ENCODE measurements at regions not wholly inside any gene's neighbourhood (a gene's known extent, or its start where the extent isn't known, plus 50 kb on each side); places are given as distances from the start of the nearest gene placed in this dataset.
A peak's percentile ranks its signal among the peaks of the same experiment; 100 is the strongest.

DNA sequence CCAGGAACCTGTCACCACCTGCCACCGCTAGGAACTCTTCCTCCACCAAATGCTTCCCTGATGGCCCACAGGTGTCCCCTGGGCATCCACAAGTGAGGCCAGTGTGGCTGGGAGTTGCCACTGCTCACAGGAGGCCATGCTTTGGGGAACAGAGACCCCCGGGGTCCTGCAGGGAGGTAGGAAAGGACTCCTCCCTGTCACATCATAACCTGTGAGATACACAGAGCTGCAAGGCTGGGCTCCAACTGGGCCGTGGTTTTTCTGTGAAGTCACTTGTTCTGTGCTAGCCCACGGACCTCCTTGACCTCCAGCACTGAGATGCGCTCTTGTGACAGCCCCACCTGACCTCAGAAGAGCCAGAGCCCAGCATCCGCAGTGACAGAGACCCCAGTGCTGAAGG, 311.2 kb downstream of the C16orf95 start:
- no peaks in the 10 kb centered on the region for H3K9me3 ChIP-seq
- POLR2A ChIA-PET = no interaction called here
- H3K27me3 ChIP-seq (replicated peaks in 1 of 2; ENCODE audit: control insufficient read depth in 2 of 2, extremely low read depth in 1 of 2, insufficient read depth in 2 of 2, low read length in 1 of 2) = peaks cover 0 to 10% of the 10 kb centered on the region in 2 experiments
- peaks cover 8 to 10% of the 10 kb centered on the region in 2 donors for H3K27me3 Mint-ChIP-seq
- no peak overlapping the region for H3K27ac ChIP-seq (ENCODE audit: low read length)
- CTCF ChIA-PET = no interaction called here
- H3K36me3 ChIP-seq (ENCODE audit: control insufficient read depth in 2 of 2, extremely low read depth in 1 of 2, insufficient read depth in 1 of 2, low read length in 1 of 2) = no peaks in the 10 kb centered on the region
- H3K4me1 Mint-ChIP-seq = no peaks in the 10 kb centered on the region
- no peak overlapping the region for H3K4me3 ChIP-seq (ENCODE audit: control insufficient read depth in 1 of 2, extremely low read depth in 1 of 2, low read length in 1 of 2)
- H3K4me3 Mint-ChIP-seq = no peak overlapping the region
- no peak for DNase-seq
- ATAC-seq (replicated peaks in 1 of 4) = no peak
- 61% methylated on average over 5 of the region's 6 CpGs for WGBS (ENCODE audit: insufficient coverage)
- no peak overlapping the region for H3K27ac Mint-ChIP-seq
- no peaks in the 10 kb centered on the region for H3K9me3 Mint-ChIP-seq
- H3K36me3 Mint-ChIP-seq = no peaks in the 10 kb centered on the region
- H3K4me1 ChIP-seq (ENCODE audit: control insufficient read depth in 1 of 2, extremely low read depth in 1 of 2, insufficient read depth in 2 of 2, low read length in 2 of 2) = no peaks in the 10 kb centered on the region

DNA sequence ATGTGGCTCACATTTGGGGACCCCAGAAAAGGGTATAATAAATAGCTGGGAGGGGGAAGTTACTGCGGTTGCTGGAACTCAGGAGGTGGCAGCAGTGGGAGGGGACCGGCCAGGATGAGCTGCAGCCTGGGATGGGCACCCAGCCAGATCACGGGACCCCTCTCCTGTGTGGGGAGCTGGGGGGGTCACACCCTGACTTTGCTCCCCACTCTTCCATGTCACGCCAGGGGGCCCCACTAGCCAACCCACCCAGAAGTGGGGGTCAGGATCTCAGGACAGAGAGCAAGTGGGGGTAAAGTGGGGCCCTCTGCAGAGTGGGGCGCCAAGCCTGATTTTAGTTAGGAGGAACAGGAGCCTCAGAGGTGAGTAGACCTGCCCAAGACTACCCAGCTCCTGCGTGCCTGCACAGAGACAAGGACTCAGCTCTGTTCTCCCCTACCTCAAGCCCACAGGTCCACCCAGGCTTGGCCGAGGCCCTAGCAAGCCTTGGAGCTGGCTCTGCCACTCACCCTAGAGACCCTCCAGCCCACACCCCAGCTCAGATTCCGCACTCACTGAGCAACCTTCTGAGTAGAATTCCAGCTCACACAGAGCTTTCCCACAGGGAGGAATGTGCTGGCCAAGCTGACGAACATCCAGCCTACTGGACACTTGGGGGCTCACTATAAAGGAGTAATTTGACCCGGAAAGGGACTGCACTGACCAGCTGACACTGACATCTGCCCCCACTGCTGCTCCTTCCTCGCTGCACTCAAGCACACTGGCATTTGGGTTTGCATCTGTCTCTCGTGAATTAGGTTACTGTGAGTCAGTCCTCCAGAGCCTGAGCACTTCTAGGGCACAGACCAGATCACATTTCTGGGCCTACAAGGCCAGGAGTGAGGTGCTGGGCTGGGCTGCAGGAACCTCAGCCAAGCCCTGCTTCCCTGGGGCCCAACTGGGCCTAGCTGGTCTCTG, 310.1 kb downstream of the C16orf95 start:
- Mint-ChIP-seq H3K4me1 (no peaks in the 10 kb centered on the region), H3K9me3 (no peaks in the 10 kb centered on the region), H3K27me3 (peaks cover 8 to 10% of the 10 kb centered on the region in 2 donors), H3K36me3 (no peaks in the 10 kb centered on the region), H3K4me3 (no peak overlapping the region), H3K27ac (no peak overlapping the region)
- H3K4me1 ChIP-seq (ENCODE audit: control insufficient read depth in 1 of 2, extremely low read depth in 1 of 2, insufficient read depth in 2 of 2, low read length in 2 of 2) = no peaks in the 10 kb centered on the region
- no peaks in the 10 kb centered on the region for H3K36me3 ChIP-seq (ENCODE audit: control insufficient read depth in 2 of 2, extremely low read depth in 1 of 2, insufficient read depth in 1 of 2, low read length in 1 of 2)
- H3K4me3 ChIP-seq (ENCODE audit: control insufficient read depth in 1 of 2, extremely low read depth in 1 of 2, low read length in 1 of 2) = no peak overlapping the region
- H3K27ac ChIP-seq (ENCODE audit: low read length) = no peak overlapping the region
- no peak for ATAC-seq (replicated peaks in 1 of 4)
- ChIA-PET POLR2A (no interaction called here), CTCF (no interaction called here)
- 76% methylated on average over 7 of the region's 12 CpGs for WGBS (ENCODE audit: insufficient coverage)
- H3K9me3 ChIP-seq = no peaks in the 10 kb centered on the region
- peaks cover 0 to 10% of the 10 kb centered on the region in 2 experiments for H3K27me3 ChIP-seq (replicated peaks in 1 of 2; ENCODE audit: control insufficient read depth in 2 of 2, extremely low read depth in 1 of 2, insufficient read depth in 2 of 2, low read length in 1 of 2)
- peak in 1 of 35 experiments; percentile 14 for DNase-seq

DNA sequence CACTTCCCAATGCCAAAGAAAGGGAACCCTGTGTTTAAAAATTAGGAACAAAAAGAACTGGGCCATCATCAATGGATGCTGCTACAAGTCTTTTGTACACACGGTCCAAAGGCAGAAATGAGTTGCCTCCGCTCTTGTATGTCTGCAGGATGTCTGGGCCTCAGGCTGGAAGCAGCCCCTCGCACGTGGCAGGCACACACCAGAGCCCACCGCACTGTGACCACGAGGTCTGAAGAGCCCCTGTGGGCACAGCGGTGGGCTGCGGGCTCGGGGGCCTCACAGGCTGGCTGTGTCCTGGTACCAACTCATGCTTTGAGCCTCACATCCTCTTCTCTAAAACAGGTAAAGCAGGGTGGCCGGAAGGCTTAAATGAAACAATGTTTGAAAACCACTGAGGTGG, 309.3 kb downstream of the C16orf95 start:
- ChIA-PET CTCF (no interaction called here), POLR2A (no interaction called here)
- Mint-ChIP-seq H3K9me3 (peaks cover 0 to 3% (median 0%) of the 10 kb centered on the region in 3 donors), H3K36me3 (no peaks in the 10 kb centered on the region), H3K4me1 (no peaks in the 10 kb centered on the region), H3K4me3 (no peak overlapping the region), H3K27ac (no peak overlapping the region), H3K27me3 (peaks cover 6 to 8% of the 10 kb centered on the region in 2 donors)
- Histone ChIP-seq H3K36me3 (ENCODE audit: control insufficient read depth in 2 of 2, extremely low read depth in 1 of 2, insufficient read depth in 1 of 2, low read length in 1 of 2) (no peaks in the 10 kb centered on the region), H3K27me3 (replicated peaks in 1 of 2; ENCODE audit: control insufficient read depth in 2 of 2, extremely low read depth in 1 of 2, insufficient read depth in 2 of 2, low read length in 1 of 2) (peaks cover 0 to 10% of the 10 kb centered on the region in 2 experiments), H3K9me3 (no peaks in the 10 kb centered on the region), H3K4me1 (ENCODE audit: control insufficient read depth in 1 of 2, extremely low read depth in 1 of 2, insufficient read depth in 2 of 2, low read length in 2 of 2) (no peaks in the 10 kb centered on the region), H3K4me3 (ENCODE audit: control insufficient read depth in 1 of 2, extremely low read depth in 1 of 2, low read length in 1 of 2) (no peak overlapping the region), H3K27ac (ENCODE audit: low read length) (no peak overlapping the region)
- DNase-seq (no peak), ATAC-seq (replicated peaks in 1 of 4) (no peak)
- WGBS (ENCODE audit: insufficient coverage) = 79% methylated on average over 7 of the region's 10 CpGs

DNA sequence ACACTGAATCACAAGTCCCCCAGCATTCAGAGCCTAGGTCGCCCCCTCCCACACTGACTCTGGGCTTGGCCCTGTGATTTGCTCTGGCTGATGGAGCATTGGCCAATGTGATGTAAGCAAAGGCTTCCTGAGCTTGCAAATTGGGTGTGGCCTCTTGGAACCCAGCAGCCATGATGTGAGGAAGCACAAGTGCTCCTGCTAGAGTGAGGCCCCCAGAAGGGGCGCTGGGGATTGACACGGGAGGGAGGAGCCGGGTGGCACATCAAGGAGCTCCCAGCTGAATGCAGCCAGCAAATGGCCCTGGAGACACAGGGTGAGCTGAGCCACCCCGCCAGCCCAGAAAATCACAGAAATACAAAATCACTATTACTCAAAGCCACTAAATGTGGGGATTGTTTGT, 308.5 kb downstream of the C16orf95 start:
- Histone ChIP-seq H3K4me3 (ENCODE audit: control insufficient read depth in 1 of 2, extremely low read depth in 1 of 2, low read length in 1 of 2) (no peak overlapping the region), H3K27me3 (replicated peaks in 1 of 2; ENCODE audit: control insufficient read depth in 2 of 2, extremely low read depth in 1 of 2, insufficient read depth in 2 of 2, low read length in 1 of 2) (peaks cover 0 to 10% of the 10 kb centered on the region in 2 experiments), H3K9me3 (no peaks in the 10 kb centered on the region), H3K36me3 (ENCODE audit: control insufficient read depth in 2 of 2, extremely low read depth in 1 of 2, insufficient read depth in 1 of 2, low read length in 1 of 2) (no peaks in the 10 kb centered on the region), H3K27ac (ENCODE audit: low read length) (no peak overlapping the region), H3K4me1 (ENCODE audit: control insufficient read depth in 1 of 2, extremely low read depth in 1 of 2, insufficient read depth in 2 of 2, low read length in 2 of 2) (no peaks in the 10 kb centered on the region)
- peaks cover 0 to 3% (median 0%) of the 10 kb centered on the region in 3 donors for H3K9me3 Mint-ChIP-seq
- peaks cover 6 to 8% of the 10 kb centered on the region in 2 donors for H3K27me3 Mint-ChIP-seq
- H3K4me1 Mint-ChIP-seq = no peaks in the 10 kb centered on the region
- H3K4me3 Mint-ChIP-seq = no peak overlapping the region
- ATAC-seq (replicated peaks in 1 of 4) (no peak), DNase-seq (peak in 1 of 35 experiments; percentile 3)
- ChIA-PET POLR2A (no interaction called here), CTCF (no interaction called here)
- H3K27ac Mint-ChIP-seq = no peak overlapping the region
- 83% methylated on average over 1 of the region's 5 CpGs for WGBS (ENCODE audit: insufficient coverage)
- no peaks in the 10 kb centered on the region for H3K36me3 Mint-ChIP-seq

DNA sequence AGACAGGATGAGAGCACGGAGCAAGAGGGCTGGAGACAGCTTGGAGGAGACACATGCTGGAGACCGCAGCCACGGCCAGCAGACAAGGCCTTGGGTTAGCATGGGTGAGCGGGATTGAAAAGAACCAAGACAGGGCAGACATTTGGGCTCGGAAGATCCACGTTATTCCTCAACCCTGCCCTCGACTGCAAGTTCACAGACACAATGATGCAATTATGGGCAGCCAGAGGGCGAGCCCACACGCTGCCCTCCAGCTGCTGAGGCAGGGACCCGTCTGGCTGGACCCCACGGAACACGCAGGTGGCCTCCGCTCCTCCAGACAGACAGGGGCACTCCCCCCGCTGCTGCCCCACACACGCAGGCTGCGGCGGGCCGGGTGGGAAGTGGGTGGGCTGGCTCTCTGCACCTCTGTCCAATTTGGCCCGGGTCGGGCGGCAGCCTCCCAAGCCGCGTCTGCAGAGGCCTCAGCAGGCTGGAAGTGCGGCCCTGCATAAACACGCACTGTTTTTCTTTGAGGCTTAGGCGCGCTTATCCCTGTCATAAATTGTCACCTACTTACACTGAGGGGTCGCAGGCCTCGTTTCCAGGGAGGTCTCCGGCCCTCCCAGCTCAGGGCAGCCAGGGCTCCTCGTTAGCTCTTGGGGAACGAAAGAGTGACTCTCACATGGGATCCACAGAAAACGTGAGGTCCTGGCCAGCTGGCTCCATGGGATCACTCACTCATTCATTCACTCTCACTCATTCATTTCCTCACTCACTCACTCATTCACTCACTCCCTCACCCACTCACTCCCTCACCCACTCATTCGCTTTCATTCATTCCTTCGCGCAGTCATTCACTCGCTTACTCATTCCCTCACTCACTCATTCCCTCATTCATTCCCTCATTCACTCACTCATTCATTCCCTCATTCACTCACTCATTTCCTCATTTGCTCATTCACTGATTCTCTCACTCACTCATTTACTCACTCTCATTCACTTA, 303.9 kb downstream of the C16orf95 start:
- H3K9me3 ChIP-seq = no peaks in the 10 kb centered on the region
- no peaks in the 10 kb centered on the region for H3K4me1 Mint-ChIP-seq
- peaks cover 17 to 23% of the 10 kb centered on the region in 2 donors for H3K27me3 Mint-ChIP-seq
- CTCF ChIA-PET = no interaction called here
- no peak overlapping the region for H3K27ac ChIP-seq (ENCODE audit: low read length)
- POLR2A ChIA-PET = no interaction called here
- 95% methylated on average over 36 of the region's 37 CpGs for WGBS (ENCODE audit: insufficient coverage)
- H3K9me3 Mint-ChIP-seq = peaks cover 0 to 3% (median 0%) of the 10 kb centered on the region in 3 donors
- H3K27ac Mint-ChIP-seq = no peak overlapping the region
- ATAC-seq (replicated peaks in 1 of 4) (no peak), DNase-seq (no peak)
- no peak overlapping the region for H3K4me3 Mint-ChIP-seq
- H3K36me3 Mint-ChIP-seq = no peaks in the 10 kb centered on the region
- H3K27me3 ChIP-seq (replicated peaks in 1 of 2; ENCODE audit: control insufficient read depth in 2 of 2, extremely low read depth in 1 of 2, insufficient read depth in 2 of 2, low read length in 1 of 2) = peaks cover 0 to 23% of the 10 kb centered on the region in 2 experiments
- no peaks in the 10 kb centered on the region for H3K4me1 ChIP-seq (ENCODE audit: control insufficient read depth in 1 of 2, extremely low read depth in 1 of 2, insufficient read depth in 2 of 2, low read length in 2 of 2)
- no peak overlapping the region for H3K4me3 ChIP-seq (ENCODE audit: control insufficient read depth in 1 of 2, extremely low read depth in 1 of 2, low read length in 1 of 2)
- H3K36me3 ChIP-seq (ENCODE audit: control insufficient read depth in 2 of 2, extremely low read depth in 1 of 2, insufficient read depth in 1 of 2, low read length in 1 of 2) = no peaks in the 10 kb centered on the region

DNA sequence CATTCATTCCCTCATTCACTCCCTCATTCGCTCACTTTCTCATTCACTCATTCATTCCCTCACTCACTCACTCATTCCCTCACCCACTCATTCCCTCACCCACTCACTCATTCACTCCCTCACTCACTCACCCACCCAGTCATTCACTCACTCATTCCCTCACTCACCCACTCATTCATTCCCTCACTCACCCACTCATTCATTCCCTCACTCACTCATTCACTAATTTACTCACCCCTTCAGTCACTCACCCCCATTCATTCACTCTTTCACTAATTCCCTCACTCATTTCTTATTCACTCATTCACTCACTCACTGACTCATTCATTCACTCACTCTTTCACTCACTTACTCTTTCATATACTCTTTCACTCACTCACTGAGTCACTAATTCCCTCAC, 303.1 kb downstream of the C16orf95 start:
- CTCF ChIA-PET = no interaction called here
- H3K4me3 Mint-ChIP-seq = no peak overlapping the region
- no peak for DNase-seq
- H3K27ac ChIP-seq (ENCODE audit: low read length) = no peak overlapping the region
- peaks cover 0 to 24% of the 10 kb centered on the region in 2 experiments for H3K27me3 ChIP-seq (replicated peaks in 1 of 2; ENCODE audit: control insufficient read depth in 2 of 2, extremely low read depth in 1 of 2, insufficient read depth in 2 of 2, low read length in 1 of 2)
- POLR2A ChIA-PET = no interaction called here
- H3K36me3 ChIP-seq (ENCODE audit: control insufficient read depth in 2 of 2, extremely low read depth in 1 of 2, insufficient read depth in 1 of 2, low read length in 1 of 2) = no peaks in the 10 kb centered on the region
- H3K4me3 ChIP-seq (ENCODE audit: control insufficient read depth in 1 of 2, extremely low read depth in 1 of 2, low read length in 1 of 2) = no peak overlapping the region
- H3K27ac Mint-ChIP-seq = no peak overlapping the region
- WGBS (ENCODE audit: insufficient coverage) = 92% methylated on average over 1 of the region's 1 CpG
- H3K27me3 Mint-ChIP-seq = peaks cover 20 to 27% of the 10 kb centered on the region in 2 donors
- no peaks in the 10 kb centered on the region for H3K36me3 Mint-ChIP-seq
- no peaks in the 10 kb centered on the region for H3K9me3 ChIP-seq
- ATAC-seq (replicated peaks in 1 of 4) = no peak
- no peaks in the 10 kb centered on the region for H3K4me1 Mint-ChIP-seq
- no peaks in the 10 kb centered on the region for H3K4me1 ChIP-seq (ENCODE audit: control insufficient read depth in 1 of 2, extremely low read depth in 1 of 2, insufficient read depth in 2 of 2, low read length in 2 of 2)
- peaks cover 0 to 3% (median 0%) of the 10 kb centered on the region in 3 donors for H3K9me3 Mint-ChIP-seq

Measured in T-cell (primary cell).